ENCODE measurements at regions not wholly inside any gene's neighbourhood (a gene's known extent, or its start where the extent isn't known, plus 50 kb on each side); places are given as distances from the start of the nearest gene placed in this dataset.

DNA sequence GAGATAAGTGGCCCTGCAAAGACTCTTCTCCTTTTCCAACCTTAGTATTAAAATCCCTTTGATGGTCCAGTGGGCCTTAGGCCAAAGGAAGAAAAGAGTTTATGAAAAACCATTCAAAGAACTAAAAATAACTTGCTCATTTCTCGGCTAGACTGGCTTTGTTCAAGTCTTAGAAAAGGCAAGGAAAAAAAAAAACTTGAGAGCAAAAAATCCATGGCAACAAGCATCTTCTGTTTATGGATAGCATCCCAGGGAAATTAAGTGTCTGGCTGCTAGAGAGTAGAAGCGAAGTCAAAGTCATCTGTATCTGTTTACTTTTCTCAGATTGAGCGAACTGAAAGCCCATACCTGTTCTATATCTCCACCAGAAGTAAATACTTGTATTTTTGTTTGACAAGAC, 129.6 kb downstream of the KCTD15 start:
- no peak for DNase-seq
- no peaks in the 10 kb centered on the region for H3K27me3 ChIP-seq (ENCODE audit: insufficient read depth, low read length)

More for the DNA sequence above, 129.6 kb downstream of the KCTD15 start:
- H3K4me1 ChIP-seq (ENCODE audit: insufficient read depth, low read length), result peaks cover 11% of the 10 kb centered on the region
- Mint-ChIP-seq H3K4me1 (peaks cover 30 to 31% of the 10 kb centered on the region in 2 experiments), H3K36me3 (ENCODE audit: insufficient read depth in 1 of 3, low read depth in 3 of 3) (peaks cover 0 to 5% (median 0%) of the 10 kb centered on the region in 3 experiments; a peak in 1 of 7 replicates), H3K27me3 (ENCODE audit: low read depth) (no peaks in the 10 kb centered on the region), H3K27ac (peak overlapping the region in 1 of 3 experiments; percentile 59; a peak in 1 of 7 replicates), H3K4me3 (no peak overlapping the region), H3K9me3 (no peaks in the 10 kb centered on the region)
- no peak overlapping the region for H3T11ph ChIP-seq (ENCODE audit: low read length)
- H3K27ac ChIP-seq (ENCODE audit: insufficient read length, low read depth, low read length), result no peak overlapping the region
- H3K9ac ChIP-seq (ENCODE audit: extremely low read depth, insufficient read length, low read length), result no peak overlapping the region
- H2BK15ac ChIP-seq (ENCODE audit: low read depth, low read length), result no peak overlapping the region
- no peaks in the 10 kb centered on the region for H3K79me1 ChIP-seq (ENCODE audit: insufficient read depth, low read depth, low read length, poor library complexity, severe bottlenecking)
- TF ChIP-seq, protein P1, sequence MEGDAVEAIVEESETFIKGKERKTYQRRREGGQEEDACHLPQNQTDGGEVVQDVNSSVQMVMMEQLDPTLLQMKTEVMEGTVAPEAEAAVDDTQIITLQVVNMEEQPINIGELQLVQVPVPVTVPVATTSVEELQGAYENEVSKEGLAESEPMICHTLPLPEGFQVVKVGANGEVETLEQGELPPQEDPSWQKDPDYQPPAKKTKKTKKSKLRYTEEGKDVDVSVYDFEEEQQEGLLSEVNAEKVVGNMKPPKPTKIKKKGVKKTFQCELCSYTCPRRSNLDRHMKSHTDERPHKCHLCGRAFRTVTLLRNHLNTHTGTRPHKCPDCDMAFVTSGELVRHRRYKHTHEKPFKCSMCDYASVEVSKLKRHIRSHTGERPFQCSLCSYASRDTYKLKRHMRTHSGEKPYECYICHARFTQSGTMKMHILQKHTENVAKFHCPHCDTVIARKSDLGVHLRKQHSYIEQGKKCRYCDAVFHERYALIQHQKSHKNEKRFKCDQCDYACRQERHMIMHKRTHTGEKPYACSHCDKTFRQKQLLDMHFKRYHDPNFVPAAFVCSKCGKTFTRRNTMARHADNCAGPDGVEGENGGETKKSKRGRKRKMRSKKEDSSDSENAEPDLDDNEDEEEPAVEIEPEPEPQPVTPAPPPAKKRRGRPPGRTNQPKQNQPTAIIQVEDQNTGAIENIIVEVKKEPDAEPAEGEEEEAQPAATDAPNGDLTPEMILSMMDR (conservative IDR thresholded peaks at IDR 0.05), result no peak
- H3K14ac ChIP-seq (ENCODE audit: insufficient read depth, low read length), result no peak overlapping the region
- no peaks in the 10 kb centered on the region for H3K23me2 ChIP-seq (ENCODE audit: insufficient read length, low read depth, low read length, poor library complexity, severe bottlenecking)
- no peak overlapping the region for H4K8ac ChIP-seq (replicated peaks; ENCODE audit: insufficient read length, low read depth, low read length)
- H2AFZ ChIP-seq (ENCODE audit: low read length), result no peak overlapping the region
- no peak overlapping the region for H2BK20ac ChIP-seq (ENCODE audit: low read depth, low read length, poor library complexity, severe bottlenecking)
- no peaks in the 10 kb centered on the region for H3K9me3 ChIP-seq (ENCODE audit: control insufficient read depth, low read depth, low read length)
- H3K4me2 ChIP-seq (ENCODE audit: insufficient read depth, insufficient read length, low read length), result no peak overlapping the region
- no peaks in the 10 kb centered on the region for H3K79me2 ChIP-seq (ENCODE audit: insufficient read depth, low read length)
- no peak overlapping the region for H2AK5ac ChIP-seq (ENCODE audit: insufficient read length, low read length)
- no peak overlapping the region for H3K56ac ChIP-seq (ENCODE audit: insufficient read length, low read depth, low read length)
- H4K5ac ChIP-seq (ENCODE audit: insufficient read length, low read depth, low read length), result no peak overlapping the region
- no peak overlapping the region for H2BK5ac ChIP-seq (ENCODE audit: insufficient read length, low read length)
- H4K20me1 ChIP-seq (ENCODE audit: control insufficient read depth, insufficient read depth, insufficient read length), result no peaks in the 10 kb centered on the region
- H3K23ac ChIP-seq (ENCODE audit: insufficient read length, low read depth, low read length), result no peak overlapping the region
- H2BK12ac ChIP-seq (ENCODE audit: insufficient read length, low read depth, low read length), result no peak overlapping the region
- WGBS (ENCODE audit: extremely low coverage, insufficient read length, low lambda C conversion rate), result no CpG with 5 or more reads among the region's 3 CpGs
- H3K4ac ChIP-seq (ENCODE audit: low read depth, low read length), result no peak overlapping the region
- no peak overlapping the region for H3K18ac ChIP-seq (ENCODE audit: insufficient read length, low read depth, low read length)
- H4K91ac ChIP-seq (ENCODE audit: insufficient read length, low read depth, low read length), result no peak overlapping the region
- H2BK120ac ChIP-seq (ENCODE audit: low read depth, low read length, poor library complexity, severe bottlenecking), result no peak overlapping the region

Measured in H9 (cell line).